Astrocyte of the spinal cord (primary cell): ENCODE measurements at regions not wholly inside any gene's neighbourhood (a gene's known extent, or its start where the extent isn't known, plus 50 kb on each side); places are given as distances from the start of the nearest gene placed in this dataset.

ENCODE experiments used
- DNase-seq: peaks from one replicate; pipeline ENCODE4 v3.0.0; 2011; ENCODE audit warnings: low read depth, low spot score
- H3K4me3 ChIP-seq: 2 replicates; pipeline ENCODE4 v1.5.1; 2011; ENCODE audit warnings: low read depth, mild to moderate bottlenecking, low read length, moderate library complexity
- in situ Hi-C: cut with HindIII; loops from 2 replicates; pipeline ENCODE4 v1.10.0; 2017; ENCODE audit warnings: low sequenced_read_pairs
- TF ChIP-seq, protein P1 (sequence below): IDR thresholded peaks from 2 replicates; pipeline ENCODE4 v1.5.1; 2012; ENCODE audit warnings: low read depth, mild to moderate bottlenecking, low read length, inconsistent platforms

DNA sequence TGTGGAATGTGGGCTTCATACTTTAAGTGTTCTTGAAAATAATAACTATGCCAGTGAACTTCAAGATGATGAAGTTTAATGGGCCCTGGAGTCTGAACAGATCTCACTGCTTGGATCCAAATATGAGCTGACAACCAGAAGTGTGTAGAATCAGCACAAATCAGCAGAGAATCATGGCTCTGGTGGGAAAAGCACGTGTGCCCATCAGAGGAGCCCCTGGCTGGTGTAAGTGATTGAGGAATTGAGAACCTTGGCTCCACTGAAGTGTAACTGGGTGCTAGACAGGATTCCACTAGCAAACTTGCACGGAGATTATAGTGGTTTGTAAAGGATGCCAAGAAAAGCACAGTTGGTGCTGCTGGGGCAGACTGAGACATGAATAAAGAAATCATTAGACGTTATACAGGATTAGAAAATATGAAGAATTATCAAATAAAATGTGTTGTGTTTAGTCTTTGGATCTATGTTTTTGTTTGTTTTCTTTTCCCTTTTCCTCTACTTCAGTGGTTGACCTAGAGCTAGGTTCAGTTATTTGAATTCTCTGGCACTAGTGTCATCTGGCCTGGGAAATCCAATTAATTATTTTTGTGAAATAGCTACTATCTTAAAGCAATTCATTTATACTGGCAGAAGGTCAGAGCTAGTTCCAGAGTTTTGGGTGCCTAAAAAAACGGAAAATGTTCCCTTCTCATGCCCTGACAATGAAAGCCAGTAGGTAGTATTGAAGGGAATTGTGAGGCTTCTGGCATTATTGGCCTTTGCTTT lies 175.7 kb upstream of the MEOX2 start:
- no peak overlapping the region for H3K4me3 ChIP-seq
- DNase-seq, result peak; percentile 29
- in situ Hi-C loops, result no loop called here
- TF ChIP-seq, protein P1, sequence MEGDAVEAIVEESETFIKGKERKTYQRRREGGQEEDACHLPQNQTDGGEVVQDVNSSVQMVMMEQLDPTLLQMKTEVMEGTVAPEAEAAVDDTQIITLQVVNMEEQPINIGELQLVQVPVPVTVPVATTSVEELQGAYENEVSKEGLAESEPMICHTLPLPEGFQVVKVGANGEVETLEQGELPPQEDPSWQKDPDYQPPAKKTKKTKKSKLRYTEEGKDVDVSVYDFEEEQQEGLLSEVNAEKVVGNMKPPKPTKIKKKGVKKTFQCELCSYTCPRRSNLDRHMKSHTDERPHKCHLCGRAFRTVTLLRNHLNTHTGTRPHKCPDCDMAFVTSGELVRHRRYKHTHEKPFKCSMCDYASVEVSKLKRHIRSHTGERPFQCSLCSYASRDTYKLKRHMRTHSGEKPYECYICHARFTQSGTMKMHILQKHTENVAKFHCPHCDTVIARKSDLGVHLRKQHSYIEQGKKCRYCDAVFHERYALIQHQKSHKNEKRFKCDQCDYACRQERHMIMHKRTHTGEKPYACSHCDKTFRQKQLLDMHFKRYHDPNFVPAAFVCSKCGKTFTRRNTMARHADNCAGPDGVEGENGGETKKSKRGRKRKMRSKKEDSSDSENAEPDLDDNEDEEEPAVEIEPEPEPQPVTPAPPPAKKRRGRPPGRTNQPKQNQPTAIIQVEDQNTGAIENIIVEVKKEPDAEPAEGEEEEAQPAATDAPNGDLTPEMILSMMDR, result no peak

DNA sequence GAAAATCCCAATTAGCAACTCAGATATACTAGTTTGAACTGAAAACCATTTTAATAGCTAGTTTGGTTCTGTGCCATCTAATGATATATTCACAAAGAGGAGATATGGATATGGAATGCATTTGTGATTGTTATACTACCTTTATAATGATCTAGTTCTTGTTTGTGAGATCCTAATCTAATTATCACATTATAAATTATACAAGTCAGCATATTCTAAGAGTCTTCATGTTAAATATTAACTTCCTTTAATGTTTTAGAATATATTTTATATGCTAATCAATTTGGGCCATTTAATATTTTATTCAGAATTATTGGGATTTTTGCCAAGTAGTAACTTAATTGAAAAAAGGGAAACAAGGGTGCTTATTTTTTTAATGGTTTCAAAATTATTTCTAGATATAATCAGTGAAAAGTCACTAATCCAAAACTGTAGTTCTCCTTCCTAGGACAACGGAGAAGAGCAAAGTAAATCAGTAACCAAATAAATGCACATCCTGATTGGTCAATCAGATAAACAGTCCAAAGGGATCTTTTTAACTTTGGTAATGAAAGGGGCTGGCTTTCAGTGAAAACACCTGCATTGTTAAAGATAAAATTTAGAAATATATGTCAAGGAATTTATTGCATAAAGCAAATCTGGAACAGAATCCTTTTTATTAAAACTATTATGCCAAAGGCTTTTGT lies 173.9 kb upstream of the MEOX2 start:
- TF ChIP-seq, protein P1, result no peak
- in situ Hi-C loops, result no loop called here
- no peak overlapping the region for H3K4me3 ChIP-seq
- DNase-seq, result no peak

DNA sequence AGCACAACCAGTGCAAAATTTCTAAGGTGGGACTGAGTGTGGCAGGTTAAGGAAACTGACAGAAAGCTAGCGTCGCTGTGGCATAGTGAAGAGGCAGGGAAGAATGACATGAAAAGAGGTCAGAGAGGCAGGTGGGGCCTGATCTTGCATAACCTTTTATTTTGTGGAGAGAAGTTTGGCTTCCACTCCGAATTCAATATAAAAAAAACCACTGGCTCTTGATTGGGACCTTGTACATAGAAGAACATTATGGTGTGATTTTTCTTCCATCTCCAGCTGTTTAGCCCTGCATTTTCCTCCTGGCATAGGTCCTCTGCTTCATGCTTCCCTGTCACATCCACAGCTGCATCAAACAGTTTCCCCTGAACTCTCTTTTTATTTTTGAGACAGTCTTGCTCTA lies 170.5 kb upstream of the MEOX2 start:
- in situ Hi-C loops, result no loop called here
- DNase-seq, result no peak
- H3K4me3 ChIP-seq, result no peak overlapping the region
- TF ChIP-seq, protein P1, result no peak

DNA sequence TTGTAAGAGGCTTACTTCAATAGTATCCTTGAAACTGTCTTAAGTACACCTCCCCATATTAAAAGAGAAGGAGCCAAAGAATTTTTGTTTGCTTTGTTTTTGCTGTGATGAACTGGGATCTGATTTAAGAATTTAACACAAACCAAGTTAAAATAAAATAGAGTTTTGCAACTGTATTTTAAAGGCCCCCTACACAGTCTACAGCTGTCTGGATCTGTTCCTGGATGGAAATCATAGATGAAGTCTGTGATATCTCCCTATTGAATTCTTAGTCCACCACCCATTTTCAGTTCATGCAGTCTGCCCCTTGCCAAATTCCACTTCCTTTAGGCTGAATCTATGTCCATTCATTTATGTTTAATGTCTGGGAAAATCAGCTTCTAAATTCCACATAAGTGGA lies 169.8 kb upstream of the MEOX2 start:
- H3K4me3 ChIP-seq, result no peak overlapping the region
- TF ChIP-seq, protein P1, result no peak
- DNase-seq, result no peak
- in situ Hi-C loops, result no loop called here

- no peak for DNase-seq
- in situ Hi-C loops, result no loop called here
- H3K4me3 ChIP-seq, result no peak overlapping the region
- TF ChIP-seq, protein P1, result no peak
Measured at GRCh38 chr7:15855525-15856109, 169.1 kb upstream of the MEOX2 start.

DNA sequence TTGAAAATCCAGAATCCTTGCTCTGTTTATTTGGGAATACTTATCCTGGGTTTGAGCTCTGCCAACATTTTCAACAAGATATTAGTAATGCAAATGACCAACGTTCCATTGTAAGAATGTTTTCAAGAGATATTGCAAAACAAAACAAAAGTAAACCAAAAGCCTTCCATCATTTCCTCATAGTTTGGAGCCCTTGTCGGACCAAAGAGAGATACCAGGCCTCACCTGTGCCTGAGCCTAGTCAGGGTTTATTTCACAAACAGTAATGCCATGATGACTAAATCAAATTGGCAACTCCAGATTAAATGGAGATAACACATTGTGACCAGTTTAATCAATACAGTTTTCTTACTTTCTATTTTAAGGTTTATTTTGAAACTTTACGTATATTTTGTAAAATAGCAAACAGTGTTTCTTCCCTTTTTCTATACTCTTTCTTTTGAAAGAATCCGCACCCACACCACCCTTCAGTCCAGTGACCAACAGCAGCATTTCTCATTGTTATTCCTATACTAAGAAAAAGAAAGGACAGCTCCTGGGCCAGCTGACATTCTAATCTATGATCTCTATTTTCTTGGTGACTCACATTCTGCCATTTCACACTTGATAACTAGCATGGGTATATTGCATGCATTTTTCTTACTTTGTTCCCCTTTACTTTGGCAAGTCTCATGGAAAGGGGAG lies 168.5 kb upstream of the MEOX2 start:
- DNase-seq, result no peak
- in situ Hi-C loops, result no loop called here
- H3K4me3 ChIP-seq, result no peak overlapping the region
- TF ChIP-seq, protein P1, result no peak
